K562 (cell line): ENCODE measurements at regions not wholly inside any gene's neighbourhood (a gene's known extent, or its start where the extent isn't known, plus 50 kb on each side); places are given as distances from the start of the nearest gene placed in this dataset.

Source experiments
- ATAC-seq: fragments of 200-7000 bp; cut with Tn5 transposase; 3 replicates; pipeline ENCODE4 v1.9.1; 2020; ENCODE audit warnings: moderate library complexity
- BruUV-seq: library from RNA; stranded (reverse); fragments of 400-500 nt; replicated peaks from 2 replicates; lab custom pipeline; 2021; lab: Mats Ljungman, UMichigan
- CTCF ChIA-PET: fragments of 300-600 bp; formaldehyde crosslinking; extraction: SDS; loops from one replicate; lab custom pipeline; 2021; ENCODE audit warnings: low intra/inter-chr PET ratio; lab: Yijun Ruan, JAX
- POLR2A ChIA-PET: fragments of 300-600, 350-650 bp; sonication (Branson Sonifier 250); formaldehyde crosslinking; extraction: SDS; loops from one replicate; lab custom pipeline; 2021; ENCODE audit warnings: antibody characterized with exemption, inconsistent platforms; lab: Yijun Ruan, JAX
- DNase-seq, 4 experiments: peaks; one replicate each; pipeline versions ENCODE4 v3.0.0 to v3.0.0-alpha.2; 2011 to 2018; ENCODE audit warnings: low spot score in 3 of 4, mixed read lengths in 3 of 4; ENCODE audit errors: extremely low read depth in 1 of 4
- FAIRE-seq: peaks from 2 replicates; lab custom pipeline; 2011; peaks lifted over from hg19 to GRCh38; lab: Jason Lieb, UNC
- H2AFZ ChIP-seq: 2 replicates; pipeline ENCODE4 v1.6.0; 2011; ENCODE audit warnings: low read depth, low read length, control low read depth, inconsistent platforms
- H3K27ac ChIP-seq: fragments of 200-600 bp; 3 replicates; pipeline ENCODE4 v1.8.0; 2011; ENCODE audit warnings: low read depth, mild to moderate bottlenecking, control low read depth, inconsistent platforms, low read length, moderate library complexity, mixed read lengths; ENCODE audit errors: extremely low read depth
- H3K27me3 ChIP-seq, 2 experiments: fragments of 300-600 bp in 1 of 2; 2 replicates in 1 of 2; 3 replicates in 1 of 2; pipeline versions ENCODE4 v1.6.0 to v1.8.0; 2011; ENCODE audit warnings: inconsistent platforms in 2 of 2, low read length in 2 of 2, mild to moderate bottlenecking in 1 of 2, mixed read lengths in 1 of 2, moderate library complexity in 1 of 2; ENCODE audit not compliant: control insufficient read depth in 2 of 2, insufficient read depth in 2 of 2
- H3K36me3 ChIP-seq: fragments of 300-600 bp; 3 replicates; pipeline ENCODE4 v1.8.0; 2011; ENCODE audit warnings: mild to moderate bottlenecking, low read length, inconsistent platforms; ENCODE audit not compliant: control insufficient read depth, insufficient read depth
- H3K4me1 ChIP-seq, 2 experiments: fragments of 200-600 bp in 1 of 2; replicated peaks in 1 of 2; 2 replicates in 1 of 2; 3 replicates in 1 of 2; pipeline versions ENCODE4 v1.5.1 to v1.8.0; 2011; ENCODE audit warnings: inconsistent platforms in 2 of 2, low read length in 2 of 2, mild to moderate bottlenecking in 1 of 2, mixed read lengths in 1 of 2, moderate library complexity in 1 of 2; ENCODE audit not compliant: control insufficient read depth in 2 of 2, insufficient read depth in 2 of 2
- H3K4me2 ChIP-seq: 2 replicates; pipeline ENCODE4 v1.6.1; 2011; ENCODE audit warnings: low read length, control low read depth, inconsistent platforms, mixed read lengths; ENCODE audit not compliant: insufficient read depth
- H3K4me3 ChIP-seq: fragments of 200-600 bp; sonication (generic), shearing (Covaris generic); 2 replicates; pipeline ENCODE4 v1.5.1; 2016; ENCODE audit warnings: control low read depth, inconsistent platforms
- H3K79me2 ChIP-seq: fragments of 200-600 bp; 3 replicates; pipeline ENCODE4 v1.8.0; 2011; ENCODE audit warnings: low read length, inconsistent platforms; ENCODE audit not compliant: control insufficient read depth, insufficient read depth
- H3K9ac ChIP-seq, 2 experiments: 2 replicates each; pipeline versions ENCODE4 v1.6.0 to v1.6.1; 2011; ENCODE audit warnings: low read depth in 2 of 2, low read length in 2 of 2, control low read depth in 1 of 2, inconsistent platforms in 1 of 2, mild to moderate bottlenecking in 1 of 2, mixed read lengths in 1 of 2; ENCODE audit not compliant: insufficient read depth in 1 of 2
- H3K9me1 ChIP-seq: one replicate; pipeline ENCODE4 v1.6.0; 2011; ENCODE audit warnings: inconsistent platforms, mild to moderate bottlenecking, low read length, moderate library complexity; ENCODE audit not compliant: control insufficient read depth, insufficient read depth
- H3K9me3 ChIP-seq: replicated peaks from 2 replicates; pipeline ENCODE4 v1.5.1; 2011; ENCODE audit warnings: low read depth, low read length, inconsistent platforms; ENCODE audit not compliant: control insufficient read depth, insufficient read depth
- H4K20me1 ChIP-seq: replicated peaks from 2 replicates; pipeline ENCODE4 v1.6.1; 2011; ENCODE audit warnings: low read length, inconsistent platforms, mixed read lengths; ENCODE audit not compliant: control insufficient read depth, insufficient read depth
- CTCFL ChIP-seq: IDR thresholded peaks from 2 replicates; pipeline ENCODE4 v1.6.1; 2011; ENCODE audit warnings: borderline replicate concordance, low read depth, mild to moderate bottlenecking, moderate library complexity, low read length; ENCODE audit not compliant: insufficient read depth, poor library complexity, severe bottlenecking
- HDAC8 ChIP-seq: fragments of 450-650 bp; IDR thresholded peaks from 2 replicates; pipeline ENCODE4 v1.6.1; 2016; ENCODE audit warnings: mild to moderate bottlenecking, missing genetic modification characterization, moderate library complexity, missing compliant biosample characterization
- KLF10 ChIP-seq: fragments of 250-450 bp; sonication (Bioruptor Pico); IDR thresholded peaks from 2 replicates; pipeline ENCODE4 v1.6.1; 2021; ENCODE audit warnings: matching md5 sums
- MAX ChIP-seq: sonication (generic); formaldehyde crosslinking; IDR thresholded peaks from 2 replicates; pipeline ENCODE4 v1.9.0; 2022; ENCODE audit warnings: mild to moderate bottlenecking, missing genetic modification reagents
- MCM3 ChIP-seq: fragments of 450-650 bp; IDR thresholded peaks from 2 replicates; pipeline ENCODE4 v1.6.1; 2016
- PRDM10 ChIP-seq: fragments of 450-650 bp; IDR thresholded peaks from 2 replicates; pipeline ENCODE4 v1.6.1; 2018; ENCODE audit not compliant: partially characterized antibody
- SRSF3 ChIP-seq: fragments of 200-400 bp; formaldehyde crosslinking; IDR thresholded peaks from 2 replicates; pipeline ENCODE4 v1.6.1; 2016; ENCODE audit warnings: mild to moderate bottlenecking, low read length, moderate library complexity; ENCODE audit not compliant: insufficient read depth
- STAG1 ChIP-seq: sonication (generic); formaldehyde crosslinking; IDR thresholded peaks from 2 replicates; pipeline ENCODE4 v1.5.0; 2020; ENCODE audit warnings: missing genetic modification reagents, borderline replicate concordance
- TCF3 ChIP-seq: sonication (generic); formaldehyde crosslinking; IDR thresholded peaks from 2 replicates; pipeline ENCODE4 v1.4.0; 2020; ENCODE audit warnings: mild to moderate bottlenecking, missing genetic modification reagents
- TEAD4 ChIP-seq, 2 experiments: sonication (generic) in 1 of 2; formaldehyde crosslinking in 1 of 2; IDR thresholded peaks; 2 replicates each; pipeline versions ENCODE4 v1.6.1 to v1.8.0; 2012 to 2022; ENCODE audit warnings: borderline replicate concordance in 1 of 2, inconsistent platforms in 1 of 2, low read length in 1 of 2, mild to moderate bottlenecking in 1 of 2, missing genetic modification reagents in 1 of 2
- ZFP1 ChIP-seq: fragments of 450-650 bp; formaldehyde crosslinking; IDR thresholded peaks from 2 replicates; pipeline ENCODE4 v1.4.0; 2020; ENCODE audit warnings: mild to moderate bottlenecking, mixed read lengths
- ZNF277 ChIP-seq: fragments of 250-450 bp; sonication (Bioruptor Pico); IDR thresholded peaks from 2 replicates; pipeline ENCODE4 v1.8.0; 2022; ENCODE audit warnings: inconsistent platforms, mild to moderate bottlenecking, moderate library complexity, borderline replicate concordance
- ZNF3 ChIP-seq: fragments of 250-450 bp; sonication (Bioruptor Pico); IDR thresholded peaks from 2 replicates; pipeline ENCODE4 v1.5.0; 2021; ENCODE audit warnings: mild to moderate bottlenecking, moderate library complexity
- ZNF347 ChIP-seq: fragments of 450-650 bp; formaldehyde crosslinking; IDR thresholded peaks from 2 replicates; pipeline ENCODE4 v1.4.0; 2020; ENCODE audit warnings: low read depth, mild to moderate bottlenecking, moderate library complexity
- ZNF589 ChIP-seq: fragments of 200-800 bp; sonication (Bioruptor generic); IDR thresholded peaks from 2 replicates; pipeline ENCODE4 v1.6.1; 2016; ENCODE audit warnings: low read depth, missing genetic modification characterization, missing compliant biosample characterization
- ZNF695 ChIP-seq: fragments of 450-650 bp; formaldehyde crosslinking; IDR thresholded peaks from 2 replicates; pipeline ENCODE4 v1.4.0; 2020; ENCODE audit warnings: mild to moderate bottlenecking, moderate library complexity
- WGBS: fragments of 100-300 bp; shearing (Covaris generic); methylation state at CpG from one replicate; pipeline ENCODE4 v1.1.6; 2016; ENCODE audit warnings: low coverage, mixed read lengths; ENCODE audit not compliant: insufficient coverage; ENCODE audit errors: missing lambda C conversion rate; 5-methylcytosine and 5-hydroxymethylcytosine counted together
- in situ Hi-C: fragments of 300-500 bp; cut with MboI; formaldehyde crosslinking; loops from 4 replicates; pipeline ENCODE4 v1.15.0; 2018; ENCODE audit warnings: inconsistent platforms, mixed read lengths
- intact Hi-C: fragments of 100-400 bp; cut with micrococcal nuclease; formaldehyde crosslinking; loops from 2 replicates; pipeline ENCODE4 v1.14.2; 2022

- WGBS: 3% methylated on average over 6 of the region's 6 CpGs
- Histone ChIP-seq H3K4me1 (no peaks in the 10 kb centered on the region), H3K79me2 (no peaks in the 10 kb centered on the region), H2AFZ (no peak overlapping the region), H3K9ac (no peak overlapping the region), H3K27me3 (no peaks in the 10 kb centered on the region), H3K9me3 (no peaks in the 10 kb centered on the region), H3K9me1 (no peaks in the 10 kb centered on the region), H3K27ac (no peak overlapping the region), H3K4me3 (no peak overlapping the region), H4K20me1 (no peaks in the 10 kb centered on the region), H3K36me3 (no peaks in the 10 kb centered on the region), H3K4me2 (no peak overlapping the region)
- intact Hi-C loops (no loop called here), in situ Hi-C loops (no loop called here)
- ATAC-seq (no peak), DNase-seq (no peak), FAIRE-seq (no peak)
- CTCF ChIA-PET: no interaction called here
- TF ChIP-seq STAG1 (CRISPR knock-in tag) (no peak), ZNF277 (CRISPR knock-in tag) (no peak), ZFP1 (CRISPR knock-in tag) (no peak), HDAC8 (tag) (no peak), ZNF347 (no peak), MCM3 (no peak), TCF3 (no peak), SRSF3 (no peak), TEAD4 (IDR thresholded peaks at IDR 0.05; ENCODE audit: low read length) (no peak), TEAD4 (CRISPR knock-in tag; IDR thresholded peaks at IDR 0.05; ENCODE audit: borderline replicate concordance) (no peak), ZNF589 (CRISPR knock-in tag) (no peak), KLF10 (CRISPR knock-in tag) (no peak), CTCFL (no peak), ZNF695 (CRISPR knock-in tag) (no peak), MAX (no peak), PRDM10 (no peak), ZNF3 (CRISPR knock-in tag) (no peak)
- POLR2A ChIA-PET: no interaction called here
- BruUV-seq: no TSS peak
Observed at GRCh38 chr18:14916851-14917250, 168.9 kb downstream of the ANKRD30B start.
